SK-N-SH treated with all-trans-retinoic acid at 6 μM for 48 hours (cell line): ENCODE measurements at regions not wholly inside any gene's neighbourhood (a gene's known extent, or its start where the extent isn't known, plus 50 kb on each side); places are given as distances from the start of the nearest gene placed in this dataset.
A peak's percentile ranks its signal among the peaks of the same experiment; 100 is the strongest.

Experiments used
- ATAC-seq: fragments of 200-7000 bp; cut with Tn5 transposase; 3 replicates; pipeline ENCODE4 v1.9.1; 2020; ENCODE audit warnings: mild to moderate bottlenecking, moderate library complexity
- ARNTL ChIP-seq: fragments of 450-650 bp; formaldehyde crosslinking; IDR thresholded peaks from 2 replicates; pipeline ENCODE4 v1.5.0; 2020; ENCODE audit warnings: low read depth, mild to moderate bottlenecking, moderate library complexity, borderline replicate concordance
- BACH2 ChIP-seq: fragments of 250-450 bp; sonication (Bioruptor Pico); IDR thresholded peaks from 2 replicates; pipeline ENCODE4 v1.9.0; 2021; ENCODE audit warnings: mild to moderate bottlenecking, borderline replicate concordance
- CSDC2 ChIP-seq: fragments of 250-450 bp; sonication (Bioruptor Pico); IDR thresholded peaks from 2 replicates; pipeline ENCODE4 v1.5.0; 2020; ENCODE audit warnings: mild to moderate bottlenecking, moderate library complexity
- ESRRG ChIP-seq: fragments of 250-450 bp; sonication (Bioruptor Pico); IDR thresholded peaks from 2 replicates; pipeline ENCODE4 v1.6.1; 2021; ENCODE audit warnings: mild to moderate bottlenecking
- GLIS3 ChIP-seq: fragments of 250-450 bp; sonication (Bioruptor Pico); IDR thresholded peaks from 2 replicates; pipeline ENCODE4 v1.5.0; 2020; ENCODE audit warnings: mild to moderate bottlenecking, moderate library complexity
- ISL1 ChIP-seq: fragments of 250-450 bp; sonication (Bioruptor Pico); IDR thresholded peaks from 2 replicates; pipeline ENCODE4 v2.1.2; 2022; ENCODE audit warnings: mild to moderate bottlenecking, moderate library complexity
- OSR1 ChIP-seq: fragments of 250-450 bp; sonication (Bioruptor Pico); IDR thresholded peaks from 2 replicates; pipeline ENCODE4 v1.8.0; 2022; ENCODE audit warnings: moderate library complexity, mild to moderate bottlenecking, inconsistent platforms
- POU6F1 ChIP-seq: fragments of 250-450 bp; sonication (Bioruptor Pico); IDR thresholded peaks from 2 replicates; pipeline ENCODE4 v1.8.0; 2021; ENCODE audit warnings: low read depth, mild to moderate bottlenecking, moderate library complexity, borderline replicate concordance
- RARB ChIP-seq: fragments of 250-450 bp; sonication (Bioruptor Pico); IDR thresholded peaks from 2 replicates; pipeline ENCODE4 v1.8.0; 2021; ENCODE audit warnings: mild to moderate bottlenecking, moderate library complexity
- SNAI2 ChIP-seq: fragments of 250-450 bp; sonication (Bioruptor Pico); IDR thresholded peaks from 2 replicates; pipeline ENCODE4 v1.5.0; 2020; ENCODE audit warnings: mild to moderate bottlenecking, moderate library complexity
- TCF4 ChIP-seq: fragments of 250-450 bp; sonication (Bioruptor Pico); IDR thresholded peaks from 2 replicates; pipeline ENCODE4 v1.8.0; 2021; ENCODE audit warnings: mild to moderate bottlenecking, moderate library complexity, borderline replicate concordance
- TSHZ2 ChIP-seq: fragments of 250-450 bp; sonication (Bioruptor Pico); IDR thresholded peaks from 2 replicates; pipeline ENCODE4 v1.5.0; 2020; ENCODE audit warnings: mild to moderate bottlenecking, moderate library complexity
- ZC3H10 ChIP-seq: fragments of 250-450 bp; sonication (Bioruptor Pico); IDR thresholded peaks from 2 replicates; pipeline ENCODE4 v1.5.1; 2021; ENCODE audit warnings: mild to moderate bottlenecking, moderate library complexity
- ZFP3 ChIP-seq: fragments of 250-450 bp; sonication (Bioruptor Pico); IDR thresholded peaks from 2 replicates; pipeline ENCODE4 v1.5.0; 2020; ENCODE audit warnings: mild to moderate bottlenecking, moderate library complexity
- ZFP30 ChIP-seq: fragments of 450-650 bp; formaldehyde crosslinking; IDR thresholded peaks from 2 replicates; pipeline ENCODE4 v1.5.0; 2022; ENCODE audit warnings: mild to moderate bottlenecking, moderate library complexity
- ZNF565 ChIP-seq: fragments of 450-650 bp; formaldehyde crosslinking; conservative IDR thresholded peaks from 2 replicates; pipeline ENCODE4 v1.5.0; 2020; ENCODE audit warnings: low read depth, mild to moderate bottlenecking, moderate library complexity
- ZNF70 ChIP-seq: fragments of 450-650 bp; formaldehyde crosslinking; IDR thresholded peaks from 2 replicates; pipeline ENCODE4 v1.5.0; 2020; ENCODE audit warnings: mild to moderate bottlenecking, moderate library complexity
- ZNF8 ChIP-seq: fragments of 450-650 bp; formaldehyde crosslinking; IDR thresholded peaks from 2 replicates; pipeline ENCODE4 v1.5.0; 2020; ENCODE audit warnings: mild to moderate bottlenecking, moderate library complexity
- TF ChIP-seq, protein P1 (sequence below): fragments of 250-450 bp; sonication (Bioruptor Pico); IDR thresholded peaks from 2 replicates; pipeline ENCODE4 v1.8.0; 2020; ENCODE audit warnings: mild to moderate bottlenecking, moderate library complexity, borderline replicate concordance
- TF ChIP-seq, protein P2 (sequence below): fragments of 250-450 bp; sonication (Bioruptor Pico); IDR thresholded peaks from 2 replicates; pipeline ENCODE4 v1.5.1; 2020; ENCODE audit warnings: low read depth, mild to moderate bottlenecking, moderate library complexity
- TF ChIP-seq, protein P3 (sequence below): fragments of 250-450 bp; sonication (Bioruptor Pico); IDR thresholded peaks from 2 replicates; pipeline ENCODE4 v1.5.1; 2021; ENCODE audit warnings: mild to moderate bottlenecking, moderate library complexity

DNA sequence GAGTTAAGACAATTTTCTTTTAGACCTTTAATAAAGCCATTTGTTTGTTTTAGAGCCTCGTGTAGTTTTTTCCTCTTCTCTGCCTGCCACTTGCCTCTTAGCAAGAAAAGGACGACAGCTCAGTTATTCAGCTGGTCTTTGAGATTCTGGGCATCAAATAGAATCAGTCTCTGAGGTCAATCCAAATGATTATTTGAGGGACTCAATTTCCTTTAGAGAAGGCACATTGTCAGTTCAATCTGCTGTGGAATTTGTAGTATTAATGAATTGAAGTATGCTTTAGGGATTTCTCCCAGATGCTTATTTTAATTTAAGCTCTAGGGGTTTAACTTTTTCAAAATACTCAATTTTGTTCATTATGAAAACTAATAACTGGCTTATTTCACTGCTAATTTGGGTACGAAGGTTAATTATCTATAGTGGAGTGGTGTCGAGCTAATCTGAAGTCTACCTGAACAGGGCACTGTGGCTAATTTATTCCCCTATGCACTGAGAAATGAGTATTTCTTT, 841.2 kb upstream of the AUTS2 start:
- ATAC-seq, result no peak
- TF ChIP-seq ZNF565 (CRISPR knock-in tag) (no peak), ZNF8 (CRISPR knock-in tag) (no peak), RARB (CRISPR knock-in tag) (no peak), OSR1 (CRISPR knock-in tag) (no peak), ISL1 (CRISPR knock-in tag) (no peak), GLIS3 (CRISPR knock-in tag) (no peak), ZFP30 (no peak), ESRRG (CRISPR knock-in tag) (no peak), SNAI2 (CRISPR knock-in tag) (no peak), ZFP3 (CRISPR knock-in tag) (no peak)
- TF ChIP-seq, protein P1, sequence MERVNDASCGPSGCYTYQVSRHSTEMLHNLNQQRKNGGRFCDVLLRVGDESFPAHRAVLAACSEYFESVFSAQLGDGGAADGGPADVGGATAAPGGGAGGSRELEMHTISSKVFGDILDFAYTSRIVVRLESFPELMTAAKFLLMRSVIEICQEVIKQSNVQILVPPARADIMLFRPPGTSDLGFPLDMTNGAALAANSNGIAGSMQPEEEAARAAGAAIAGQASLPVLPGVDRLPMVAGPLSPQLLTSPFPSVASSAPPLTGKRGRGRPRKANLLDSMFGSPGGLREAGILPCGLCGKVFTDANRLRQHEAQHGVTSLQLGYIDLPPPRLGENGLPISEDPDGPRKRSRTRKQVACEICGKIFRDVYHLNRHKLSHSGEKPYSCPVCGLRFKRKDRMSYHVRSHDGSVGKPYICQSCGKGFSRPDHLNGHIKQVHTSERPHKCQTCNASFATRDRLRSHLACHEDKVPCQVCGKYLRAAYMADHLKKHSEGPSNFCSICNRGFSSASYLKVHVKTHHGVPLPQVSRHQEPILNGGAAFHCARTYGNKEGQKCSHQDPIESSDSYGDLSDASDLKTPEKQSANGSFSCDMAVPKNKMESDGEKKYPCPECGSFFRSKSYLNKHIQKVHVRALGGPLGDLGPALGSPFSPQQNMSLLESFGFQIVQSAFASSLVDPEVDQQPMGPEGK (CRISPR knock-in tag), result no peak
- TF ChIP-seq, protein P2, sequence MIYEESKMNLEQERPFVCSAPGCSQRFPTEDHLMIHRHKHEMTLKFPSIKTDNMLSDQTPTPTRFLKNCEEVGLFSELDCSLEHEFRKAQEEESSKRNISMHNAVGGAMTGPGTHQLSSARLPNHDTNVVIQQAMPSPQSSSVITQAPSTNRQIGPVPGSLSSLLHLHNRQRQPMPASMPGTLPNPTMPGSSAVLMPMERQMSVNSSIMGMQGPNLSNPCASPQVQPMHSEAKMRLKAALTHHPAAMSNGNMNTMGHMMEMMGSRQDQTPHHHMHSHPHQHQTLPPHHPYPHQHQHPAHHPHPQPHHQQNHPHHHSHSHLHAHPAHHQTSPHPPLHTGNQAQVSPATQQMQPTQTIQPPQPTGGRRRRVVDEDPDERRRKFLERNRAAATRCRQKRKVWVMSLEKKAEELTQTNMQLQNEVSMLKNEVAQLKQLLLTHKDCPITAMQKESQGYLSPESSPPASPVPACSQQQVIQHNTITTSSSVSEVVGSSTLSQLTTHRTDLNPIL (CRISPR knock-in tag), result no peak

GRCh38 chr7:68760556-68760955, 837.7 kb upstream of the AUTS2 start:
- TF ChIP-seq ZNF70 (CRISPR knock-in tag) (no peak), POU6F1 (no peak)
- no peak for ATAC-seq

- no peak for ATAC-seq
- no peak for TF ChIP-seq BACH2 (CRISPR knock-in tag)
- TF ChIP-seq ZNF8 (CRISPR knock-in tag), result no peak
- TF ChIP-seq GLIS3 (CRISPR knock-in tag), result no peak
- TF ChIP-seq TCF4, result no peak
- no peak for TF ChIP-seq SNAI2 (CRISPR knock-in tag)
Observed at GRCh38 chr7:68767462-68767861, 830.8 kb upstream of the AUTS2 start.

GRCh38 chr7:68770649-68771048, 827.6 kb upstream of the AUTS2 start:
- peak; percentile 75 for ATAC-seq
- TF ChIP-seq TSHZ2 (CRISPR knock-in tag), result peak; percentile 94
- TF ChIP-seq, protein P3, sequence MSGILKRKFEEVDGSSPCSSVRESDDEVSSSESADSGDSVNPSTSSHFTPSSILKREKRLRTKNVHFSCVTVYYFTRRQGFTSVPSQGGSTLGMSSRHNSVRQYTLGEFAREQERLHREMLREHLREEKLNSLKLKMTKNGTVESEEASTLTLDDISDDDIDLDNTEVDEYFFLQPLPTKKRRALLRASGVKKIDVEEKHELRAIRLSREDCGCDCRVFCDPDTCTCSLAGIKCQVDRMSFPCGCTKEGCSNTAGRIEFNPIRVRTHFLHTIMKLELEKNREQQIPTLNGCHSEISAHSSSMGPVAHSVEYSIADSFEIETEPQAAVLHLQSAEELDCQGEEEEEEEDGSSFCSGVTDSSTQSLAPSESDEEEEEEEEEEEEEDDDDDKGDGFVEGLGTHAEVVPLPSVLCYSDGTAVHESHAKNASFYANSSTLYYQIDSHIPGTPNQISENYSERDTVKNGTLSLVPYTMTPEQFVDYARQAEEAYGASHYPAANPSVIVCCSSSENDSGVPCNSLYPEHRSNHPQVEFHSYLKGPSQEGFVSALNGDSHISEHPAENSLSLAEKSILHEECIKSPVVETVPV (CRISPR knock-in tag), result no peak
- peak; percentile 88 for TF ChIP-seq TCF4

DNA sequence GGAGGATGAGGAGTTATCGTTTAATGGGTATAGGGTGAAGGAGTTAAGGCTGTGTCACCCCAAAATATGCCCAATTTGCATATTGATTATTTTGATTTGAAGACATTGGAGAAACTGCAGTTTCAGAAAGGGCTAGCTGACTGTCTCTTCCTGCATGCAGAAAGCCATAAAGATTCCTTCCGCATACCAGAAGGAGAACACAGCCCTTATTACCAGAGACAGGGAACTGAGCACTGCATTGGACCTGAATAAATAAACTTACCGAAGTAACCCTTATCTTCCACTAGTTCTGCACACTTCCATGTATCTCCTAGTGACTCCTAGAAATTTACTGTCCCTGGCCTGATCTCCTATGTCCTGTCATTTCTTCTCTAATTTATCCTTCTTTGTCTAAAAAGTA, 821.9 kb upstream of the AUTS2 start:
- no peak for ATAC-seq
- TF ChIP-seq ZC3H10 (CRISPR knock-in tag) (no peak), CSDC2 (no peak), OSR1 (CRISPR knock-in tag) (no peak), RARB (CRISPR knock-in tag) (no peak), ZFP3 (CRISPR knock-in tag) (no peak), TCF4 (no peak), ZNF8 (CRISPR knock-in tag) (no peak), GLIS3 (CRISPR knock-in tag) (no peak), SNAI2 (CRISPR knock-in tag) (no peak), ZNF565 (CRISPR knock-in tag) (no peak), ARNTL (no peak), BACH2 (CRISPR knock-in tag) (no peak), TSHZ2 (CRISPR knock-in tag) (no peak)
- TF ChIP-seq, protein P3 (CRISPR knock-in tag), result no peak
